H9 (cell line): ENCODE measurements at regions not wholly inside any gene's neighbourhood (a gene's known extent, or its start where the extent isn't known, plus 50 kb on each side); places are given as distances from the start of the nearest gene placed in this dataset.
A peak's percentile ranks its signal among the peaks of the same experiment; 100 is the strongest.

Source experiments
- DNase-seq: peaks from one replicate; pipeline ENCODE4 v3.0.0-alpha.2; 2017
- H2AFZ ChIP-seq: one replicate; pipeline ENCODE4 v1.6.1; 2013; ENCODE audit warnings: mild to moderate bottlenecking, low read length, control low read depth, moderate library complexity
- H2AK5ac ChIP-seq: 2 replicates; pipeline ENCODE4 v1.6.1; 2013; ENCODE audit warnings: low read length, control low read depth, mixed read lengths; ENCODE audit not compliant: insufficient read length
- H2BK120ac ChIP-seq: one replicate; pipeline ENCODE4 v1.6.1; 2013; ENCODE audit warnings: low read depth, mild to moderate bottlenecking, low read length, control low read depth, inconsistent platforms; ENCODE audit not compliant: poor library complexity, severe bottlenecking
- H2BK12ac ChIP-seq: 2 replicates; pipeline ENCODE4 v1.6.1; 2013; ENCODE audit warnings: low read length, control low read depth, mixed read lengths, low read depth; ENCODE audit not compliant: insufficient read length
- H2BK15ac ChIP-seq: 2 replicates; pipeline ENCODE4 v1.6.1; 2013; ENCODE audit warnings: low read depth, low read length, control low read depth
- H2BK20ac ChIP-seq: one replicate; pipeline ENCODE4 v1.6.1; 2013; ENCODE audit warnings: low read depth, mild to moderate bottlenecking, low read length, control low read depth, inconsistent platforms; ENCODE audit not compliant: poor library complexity, severe bottlenecking
- H2BK5ac ChIP-seq: 2 replicates; pipeline ENCODE4 v1.6.1; 2013; ENCODE audit warnings: low read length, control low read depth, mixed read lengths; ENCODE audit not compliant: insufficient read length
- H3K14ac ChIP-seq: 2 replicates; pipeline ENCODE4 v1.6.1; 2013; ENCODE audit warnings: low read length, control low read depth; ENCODE audit not compliant: insufficient read depth
- H3K18ac ChIP-seq: 2 replicates; pipeline ENCODE4 v1.6.1; 2013; ENCODE audit warnings: low read depth, mild to moderate bottlenecking, mixed read lengths, low read length, control low read depth; ENCODE audit not compliant: insufficient read length
- H3K23ac ChIP-seq: 2 replicates; pipeline ENCODE4 v1.6.1; 2013; ENCODE audit warnings: low read length, control low read depth, mixed read lengths, low read depth; ENCODE audit not compliant: insufficient read length
- H3K23me2 ChIP-seq: 2 replicates; pipeline ENCODE4 v1.6.1; 2013; ENCODE audit warnings: low read depth, mild to moderate bottlenecking, mixed read lengths, low read length, control low read depth; ENCODE audit not compliant: insufficient read length, poor library complexity, severe bottlenecking
- H3K27ac ChIP-seq: 2 replicates; pipeline ENCODE4 v1.5.1; 2013; ENCODE audit warnings: low read length, control low read depth, mixed read lengths, low read depth; ENCODE audit not compliant: insufficient read length
- H3K27me3 ChIP-seq: 2 replicates; pipeline ENCODE4 v1.6.1; 2013; ENCODE audit warnings: low read length, control low read depth, inconsistent platforms; ENCODE audit not compliant: insufficient read depth
- H3K4ac ChIP-seq: 2 replicates; pipeline ENCODE4 v1.6.1; 2013; ENCODE audit warnings: low read depth, mild to moderate bottlenecking, control low read depth, inconsistent platforms, low read length, moderate library complexity
- H3K4me1 ChIP-seq: 2 replicates; pipeline ENCODE4 v1.6.1; 2013; ENCODE audit warnings: low read length, control low read depth, inconsistent platforms; ENCODE audit not compliant: insufficient read depth
- H3K4me2 ChIP-seq: 2 replicates; pipeline ENCODE4 v1.6.1; 2013; ENCODE audit warnings: low read length, control low read depth, mixed read lengths; ENCODE audit not compliant: insufficient read length, insufficient read depth
- H3K56ac ChIP-seq: 2 replicates; pipeline ENCODE4 v1.6.1; 2013; ENCODE audit warnings: low read depth, mild to moderate bottlenecking, mixed read lengths, low read length, control low read depth; ENCODE audit not compliant: insufficient read length
- H3K79me1 ChIP-seq: 2 replicates; pipeline ENCODE4 v1.6.1; 2013; ENCODE audit warnings: low read depth, mild to moderate bottlenecking, moderate library complexity, low read length, control low read depth, inconsistent platforms; ENCODE audit not compliant: insufficient read depth, poor library complexity, severe bottlenecking
- H3K79me2 ChIP-seq: 2 replicates; pipeline ENCODE4 v1.6.1; 2013; ENCODE audit warnings: low read length, control low read depth, inconsistent platforms; ENCODE audit not compliant: insufficient read depth
- H3K9ac ChIP-seq: 2 replicates; pipeline ENCODE4 v1.6.1; 2013; ENCODE audit warnings: low read length, control low read depth, mixed read lengths; ENCODE audit not compliant: insufficient read length; ENCODE audit errors: extremely low read depth
- H3K9me3 ChIP-seq: one replicate; pipeline ENCODE4 v1.6.1; 2013; ENCODE audit warnings: low read depth, low read length, inconsistent platforms; ENCODE audit not compliant: control insufficient read depth
- H3T11ph ChIP-seq: one replicate; pipeline ENCODE4 v1.6.1; 2013; ENCODE audit warnings: mild to moderate bottlenecking, low read length, control low read depth, inconsistent platforms
- H4K20me1 ChIP-seq: one replicate; pipeline ENCODE4 v1.6.1; 2013; ENCODE audit not compliant: control insufficient read depth, insufficient read length, insufficient read depth
- H4K5ac ChIP-seq: 2 replicates; pipeline ENCODE4 v1.6.1; 2013; ENCODE audit warnings: low read depth, mild to moderate bottlenecking, mixed read lengths, low read length, control low read depth; ENCODE audit not compliant: insufficient read length
- H4K8ac ChIP-seq: replicated peaks from 2 replicates; pipeline ENCODE4 v1.6.1; 2013; ENCODE audit warnings: low read length, control low read depth, mixed read lengths, low read depth; ENCODE audit not compliant: insufficient read length
- H4K91ac ChIP-seq: 2 replicates; pipeline ENCODE4 v1.6.1; 2013; ENCODE audit warnings: low read depth, mild to moderate bottlenecking, moderate library complexity, mixed read lengths, low read length, control low read depth; ENCODE audit not compliant: insufficient read length
- H3K27ac Mint-ChIP-seq, 3 experiments: 2 replicates in 2 of 3; 3 replicates in 1 of 3; pipeline ENCODE4 v1.8.0; 2020 to 2021; ENCODE audit warnings: mixed read lengths in 3 of 3, mild to moderate bottlenecking in 1 of 3, moderate library complexity in 1 of 3
- H3K27me3 Mint-ChIP-seq: 2 replicates; pipeline ENCODE4 v1.8.0; 2021; ENCODE audit warnings: low read depth, mild to moderate bottlenecking, moderate library complexity, mixed read lengths
- H3K36me3 Mint-ChIP-seq, 3 experiments: 2 replicates in 2 of 3; 3 replicates in 1 of 3; pipeline ENCODE4 v1.8.0; 2020 to 2021; ENCODE audit warnings: low read depth in 3 of 3, mixed read lengths in 3 of 3; ENCODE audit not compliant: insufficient read depth in 1 of 3
- H3K4me1 Mint-ChIP-seq, 2 experiments: 2 replicates each; pipeline ENCODE4 v1.8.0; 2020; ENCODE audit warnings: mixed read lengths in 2 of 2
- H3K4me3 Mint-ChIP-seq, 2 experiments: 2 replicates in 1 of 2; 3 replicates in 1 of 2; pipeline ENCODE4 v1.8.0; 2020 to 2021; ENCODE audit warnings: mild to moderate bottlenecking in 2 of 2, mixed read lengths in 2 of 2, moderate library complexity in 1 of 2
- H3K9me3 Mint-ChIP-seq, 2 experiments: 2 replicates in 1 of 2; 3 replicates in 1 of 2; pipeline ENCODE4 v1.8.0; 2020; ENCODE audit warnings: mild to moderate bottlenecking in 2 of 2, mixed read lengths in 2 of 2, moderate library complexity in 1 of 2
- WGBS: extraction: QIAGEN DNeasy Blood & Tissue Kit; methylation state at CpG from one replicate; pipeline ENCODE4 v1.1.7; 2013; ENCODE audit warnings: missing lambda C conversion rate, low lambda C conversion rate, mixed read lengths; ENCODE audit not compliant: insufficient read length; ENCODE audit errors: extremely low coverage; 5-methylcytosine and 5-hydroxymethylcytosine counted together
- TF ChIP-seq, protein P1 (sequence below): fragments of 200-600 bp; sonication (generic); conservative IDR thresholded peaks from 3 replicates; pipeline ENCODE4 v1.8.0; 2021; ENCODE audit warnings: antibody characterized with exemption, mild to moderate bottlenecking

DNA sequence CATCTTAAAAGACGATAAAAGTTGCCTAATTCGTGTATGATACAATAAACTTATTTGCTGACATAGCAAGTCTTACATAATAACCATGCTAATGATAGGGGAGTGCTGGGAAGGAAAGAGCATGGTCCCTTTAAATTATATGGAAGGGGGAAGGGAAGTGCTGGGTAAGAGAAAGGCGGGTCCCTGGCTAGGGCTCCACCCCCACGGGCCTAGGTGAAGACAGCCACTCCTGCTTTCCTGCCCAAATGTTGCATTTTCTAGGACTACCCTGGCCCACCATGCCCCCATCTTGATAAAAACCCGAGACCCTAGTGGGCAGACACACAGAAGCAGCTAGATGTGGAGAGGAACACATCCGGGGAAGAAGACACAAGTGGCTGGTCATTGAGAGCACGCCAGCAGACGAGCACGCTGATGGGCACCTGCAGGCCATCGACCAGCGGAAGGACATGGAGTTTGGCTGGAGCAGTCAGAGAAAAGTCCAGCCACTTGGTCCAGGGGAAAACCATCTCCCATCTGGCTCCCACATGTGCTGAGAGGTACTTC, 328.7 kb downstream of the ARL4A start:
- H3K56ac ChIP-seq = no peak overlapping the region
- Mint-ChIP-seq H3K4me3 (no peak overlapping the region), H3K4me1 (peaks cover 31 to 32% of the 10 kb centered on the region in 2 experiments), H3K27ac (peak overlapping the region in 2 of 3 experiments; percentile 56 to 64; a peak in 2 of 7 replicates), H3K9me3 (peaks cover 3% of the 10 kb centered on the region in 2 experiments; a peak in 3 of 5 replicates), H3K36me3 (peaks cover 2 to 3% (median 2%) of the 10 kb centered on the region in 3 experiments), H3K27me3 (no peaks in the 10 kb centered on the region)
- H3T11ph ChIP-seq = no peak overlapping the region
- no peak overlapping the region for H2BK5ac ChIP-seq
- H3K27me3 ChIP-seq = no peaks in the 10 kb centered on the region
- H3K4me1 ChIP-seq = no peaks in the 10 kb centered on the region; the same call in 1 of the 2 replicates
- no peak overlapping the region for H3K14ac ChIP-seq
- no peak overlapping the region for H3K23ac ChIP-seq
- H2AFZ ChIP-seq = no peak overlapping the region
- no peaks in the 10 kb centered on the region for H4K20me1 ChIP-seq
- H3K4me2 ChIP-seq = no peak overlapping the region
- no peak overlapping the region for H2BK12ac ChIP-seq
- H3K18ac ChIP-seq = no peak overlapping the region
- H3K79me1 ChIP-seq = no peaks in the 10 kb centered on the region
- no CpG with 5 or more reads among the region's 11 CpGs for WGBS
- TF ChIP-seq, protein P1, sequence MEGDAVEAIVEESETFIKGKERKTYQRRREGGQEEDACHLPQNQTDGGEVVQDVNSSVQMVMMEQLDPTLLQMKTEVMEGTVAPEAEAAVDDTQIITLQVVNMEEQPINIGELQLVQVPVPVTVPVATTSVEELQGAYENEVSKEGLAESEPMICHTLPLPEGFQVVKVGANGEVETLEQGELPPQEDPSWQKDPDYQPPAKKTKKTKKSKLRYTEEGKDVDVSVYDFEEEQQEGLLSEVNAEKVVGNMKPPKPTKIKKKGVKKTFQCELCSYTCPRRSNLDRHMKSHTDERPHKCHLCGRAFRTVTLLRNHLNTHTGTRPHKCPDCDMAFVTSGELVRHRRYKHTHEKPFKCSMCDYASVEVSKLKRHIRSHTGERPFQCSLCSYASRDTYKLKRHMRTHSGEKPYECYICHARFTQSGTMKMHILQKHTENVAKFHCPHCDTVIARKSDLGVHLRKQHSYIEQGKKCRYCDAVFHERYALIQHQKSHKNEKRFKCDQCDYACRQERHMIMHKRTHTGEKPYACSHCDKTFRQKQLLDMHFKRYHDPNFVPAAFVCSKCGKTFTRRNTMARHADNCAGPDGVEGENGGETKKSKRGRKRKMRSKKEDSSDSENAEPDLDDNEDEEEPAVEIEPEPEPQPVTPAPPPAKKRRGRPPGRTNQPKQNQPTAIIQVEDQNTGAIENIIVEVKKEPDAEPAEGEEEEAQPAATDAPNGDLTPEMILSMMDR = no peak
- H3K4ac ChIP-seq = no peak overlapping the region
- H3K27ac ChIP-seq = no peak overlapping the region
- H2BK20ac ChIP-seq = no peak overlapping the region
- DNase-seq = no peak
- H4K5ac ChIP-seq = no peak overlapping the region
- H3K23me2 ChIP-seq = no peaks in the 10 kb centered on the region
- no peak overlapping the region for H2BK120ac ChIP-seq
- no peaks in the 10 kb centered on the region for H3K79me2 ChIP-seq
- no peak overlapping the region for H4K8ac ChIP-seq
- H3K9ac ChIP-seq = no peak overlapping the region
- H2AK5ac ChIP-seq = no peak overlapping the region
- no peak overlapping the region for H4K91ac ChIP-seq
- H2BK15ac ChIP-seq = no peak overlapping the region; the same call in 1 of the 2 replicates
- no peaks in the 10 kb centered on the region for H3K9me3 ChIP-seq
